ENCODE measurements at regions not wholly inside any gene's neighbourhood (a gene's known extent, or its start where the extent isn't known, plus 50 kb on each side); places are given as distances from the start of the nearest gene placed in this dataset.

DNA sequence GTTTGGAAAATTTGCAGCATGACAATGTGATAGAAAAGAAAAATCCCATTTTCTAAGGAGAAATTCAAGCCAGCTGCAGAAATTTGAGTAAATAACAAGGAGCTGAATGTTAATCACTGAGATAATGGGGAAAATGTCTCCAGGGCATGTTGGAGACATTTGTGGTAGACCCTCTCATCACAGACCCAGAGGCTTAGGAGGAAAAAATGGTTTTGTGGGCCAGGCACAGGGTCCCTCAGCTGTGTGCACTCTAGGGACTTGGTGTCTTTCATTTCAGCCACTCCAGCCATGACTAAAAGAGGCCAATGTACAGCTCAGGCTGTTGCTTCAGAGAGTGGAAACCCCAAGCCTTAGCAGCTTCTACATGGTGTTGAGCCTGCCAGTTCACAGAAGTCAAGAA lies 111.4 kb upstream of the SYT10 start:
- no peak for TF ChIP-seq EZH2 (IDR thresholded peaks at IDR 0.05; ENCODE audit: borderline replicate concordance, low read length)
- TF ChIP-seq, protein P1, sequence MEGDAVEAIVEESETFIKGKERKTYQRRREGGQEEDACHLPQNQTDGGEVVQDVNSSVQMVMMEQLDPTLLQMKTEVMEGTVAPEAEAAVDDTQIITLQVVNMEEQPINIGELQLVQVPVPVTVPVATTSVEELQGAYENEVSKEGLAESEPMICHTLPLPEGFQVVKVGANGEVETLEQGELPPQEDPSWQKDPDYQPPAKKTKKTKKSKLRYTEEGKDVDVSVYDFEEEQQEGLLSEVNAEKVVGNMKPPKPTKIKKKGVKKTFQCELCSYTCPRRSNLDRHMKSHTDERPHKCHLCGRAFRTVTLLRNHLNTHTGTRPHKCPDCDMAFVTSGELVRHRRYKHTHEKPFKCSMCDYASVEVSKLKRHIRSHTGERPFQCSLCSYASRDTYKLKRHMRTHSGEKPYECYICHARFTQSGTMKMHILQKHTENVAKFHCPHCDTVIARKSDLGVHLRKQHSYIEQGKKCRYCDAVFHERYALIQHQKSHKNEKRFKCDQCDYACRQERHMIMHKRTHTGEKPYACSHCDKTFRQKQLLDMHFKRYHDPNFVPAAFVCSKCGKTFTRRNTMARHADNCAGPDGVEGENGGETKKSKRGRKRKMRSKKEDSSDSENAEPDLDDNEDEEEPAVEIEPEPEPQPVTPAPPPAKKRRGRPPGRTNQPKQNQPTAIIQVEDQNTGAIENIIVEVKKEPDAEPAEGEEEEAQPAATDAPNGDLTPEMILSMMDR (IDR thresholded peaks at IDR 0.05; ENCODE audit: low read length): no peak
- Histone ChIP-seq H3K9me2 (ENCODE audit: low read depth, low read length) (no peaks in the 10 kb centered on the region), H3K27ac (ENCODE audit: low read depth, low read length, poor library complexity, severe bottlenecking) (no peak overlapping the region)

DNA sequence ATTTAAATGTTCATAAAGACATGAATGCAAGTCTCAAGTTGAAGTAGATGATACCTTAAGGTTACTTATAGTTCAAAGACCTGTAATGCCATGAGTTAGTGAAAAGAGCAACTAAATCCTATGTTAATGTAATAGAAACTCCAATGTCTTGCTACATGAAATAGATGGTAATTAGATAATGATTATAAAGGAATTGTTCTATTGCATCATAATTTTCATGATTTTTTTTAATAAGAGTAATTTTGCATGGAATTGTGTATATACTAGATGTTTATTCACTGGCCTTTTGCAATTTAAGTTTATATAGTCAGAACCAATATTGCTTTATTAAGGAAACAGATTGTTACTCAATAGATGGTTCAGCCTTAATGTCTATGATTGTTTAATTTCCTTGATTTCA lies 115.5 kb upstream of the SYT10 start:
- Histone ChIP-seq H3K27me3 (ENCODE audit: insufficient read depth, low read length) (no peaks in the 10 kb centered on the region), H4K20me1 (ENCODE audit: insufficient read depth, low read length) (no peaks in the 10 kb centered on the region), H3K36me3 (ENCODE audit: insufficient read depth, low read length) (no peaks in the 10 kb centered on the region), H3K79me2 (ENCODE audit: insufficient read depth, low read length) (no peaks in the 10 kb centered on the region), H3K27ac (ENCODE audit: low read depth, low read length, poor library complexity, severe bottlenecking) (no peak overlapping the region), H3K9ac (ENCODE audit: low read length) (no peak overlapping the region), H3K9me2 (ENCODE audit: low read depth, low read length) (no peaks in the 10 kb centered on the region), H3K4me2 (ENCODE audit: low read length) (no peak overlapping the region), H2AFZ (ENCODE audit: low read length) (no peak overlapping the region), H3K9me3 (ENCODE audit: low read length) (no peaks in the 10 kb centered on the region), H3F3A (ENCODE audit: insufficient read depth, low read length) (no peaks in the 10 kb centered on the region), H3K4me1 (ENCODE audit: insufficient read depth, low read length, severe bottlenecking) (no peaks in the 10 kb centered on the region), H3K4me3 (ENCODE audit: low read depth, low read length, poor library complexity, severe bottlenecking) (no peak overlapping the region)
- TF ChIP-seq EZH2 (IDR thresholded peaks at IDR 0.05; ENCODE audit: borderline replicate concordance, low read length): no peak
- TF ChIP-seq, protein P1 (IDR thresholded peaks at IDR 0.05; ENCODE audit: low read length): no peak

More for the DNA sequence above, 111.4 kb upstream of the SYT10 start:
- H3K9me3 ChIP-seq (ENCODE audit: low read length): no peaks in the 10 kb centered on the region
- H3K79me2 ChIP-seq (ENCODE audit: insufficient read depth, low read length): no peaks in the 10 kb centered on the region
- H3K36me3 ChIP-seq (ENCODE audit: insufficient read depth, low read length): no peaks in the 10 kb centered on the region
- no peaks in the 10 kb centered on the region for H3F3A ChIP-seq (ENCODE audit: insufficient read depth, low read length)
- no peak overlapping the region for H3K4me3 ChIP-seq (ENCODE audit: low read depth, low read length, poor library complexity, severe bottlenecking)
- H2AFZ ChIP-seq (ENCODE audit: low read length): no peak overlapping the region
- H3K27me3 ChIP-seq (ENCODE audit: insufficient read depth, low read length): no peaks in the 10 kb centered on the region
- no peaks in the 10 kb centered on the region for H3K4me1 ChIP-seq (ENCODE audit: insufficient read depth, low read length, severe bottlenecking)
- no peak overlapping the region for H3K9ac ChIP-seq (ENCODE audit: low read length)
- no peak overlapping the region for H3K4me2 ChIP-seq (ENCODE audit: low read length)
- H4K20me1 ChIP-seq (ENCODE audit: insufficient read depth, low read length): no peaks in the 10 kb centered on the region

DNA sequence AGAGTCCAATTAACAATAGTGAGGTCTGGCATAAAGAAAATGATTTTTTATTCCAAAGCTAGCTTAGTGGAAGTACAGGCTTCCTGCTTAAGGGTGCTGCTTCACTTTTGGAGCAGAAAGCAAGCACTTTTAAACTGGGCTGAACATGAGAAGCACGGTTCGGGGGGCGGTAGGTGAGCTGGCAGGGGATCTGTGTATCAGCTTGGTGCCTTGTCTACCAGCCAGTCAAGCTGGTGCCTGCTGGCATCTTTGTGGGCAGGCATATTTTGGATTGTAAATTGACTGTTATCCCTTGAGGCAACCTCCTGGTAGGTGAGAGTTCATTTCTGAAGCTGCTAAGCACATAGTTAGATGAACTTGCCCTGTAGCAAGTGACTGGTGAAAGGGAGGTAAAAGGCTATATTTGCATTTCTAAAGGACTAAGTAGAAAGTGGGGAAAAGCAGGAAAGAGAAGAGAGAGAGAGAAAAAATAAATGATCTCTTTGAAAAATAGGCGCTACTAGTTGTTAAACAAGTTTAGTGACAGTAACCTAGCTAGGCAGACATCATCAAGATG lies 121.1 kb upstream of the SYT10 start:
- Histone ChIP-seq H3K4me1 (ENCODE audit: insufficient read depth, low read length, severe bottlenecking) (no peaks in the 10 kb centered on the region), H3F3A (ENCODE audit: insufficient read depth, low read length) (no peaks in the 10 kb centered on the region), H3K27ac (ENCODE audit: low read depth, low read length, poor library complexity, severe bottlenecking) (no peak overlapping the region), H3K36me3 (ENCODE audit: insufficient read depth, low read length) (no peaks in the 10 kb centered on the region), H3K9me3 (ENCODE audit: low read length) (0 out of 2 replicates have a peak, but pooled peaks cover 3% of the 10 kb centered on the region), H3K79me2 (ENCODE audit: insufficient read depth, low read length) (no peaks in the 10 kb centered on the region), H3K9me2 (ENCODE audit: low read depth, low read length) (no peaks in the 10 kb centered on the region), H3K27me3 (ENCODE audit: insufficient read depth, low read length) (no peaks in the 10 kb centered on the region), H4K20me1 (ENCODE audit: insufficient read depth, low read length) (no peaks in the 10 kb centered on the region), H2AFZ (ENCODE audit: low read length) (no peak overlapping the region), H3K4me3 (ENCODE audit: low read depth, low read length, poor library complexity, severe bottlenecking) (no peak overlapping the region), H3K4me2 (ENCODE audit: low read length) (no peak overlapping the region), H3K9ac (ENCODE audit: low read length) (no peak overlapping the region)
- no peak for TF ChIP-seq EZH2 (IDR thresholded peaks at IDR 0.05; ENCODE audit: borderline replicate concordance, low read length)
- TF ChIP-seq, protein P1 (IDR thresholded peaks at IDR 0.05; ENCODE audit: low read length): no peak

Data from OCI-LY1 (cell line).